Coronary artery (tissue), 2 donors: ENCODE measurements at regions not wholly inside any gene's neighbourhood (a gene's known extent, or its start where the extent isn't known, plus 50 kb on each side); places are given as distances from the start of the nearest gene placed in this dataset.

Source experiments
- DNase-seq: peaks from one replicate; pipeline ENCODE4 v3.0.0-alpha.2; 2017; ENCODE audit warnings: low spot score
- H3K27ac ChIP-seq, 2 donors: fragments of 200-600 bp; sonication (generic); one replicate each; pipeline ENCODE4 v1.5.1; 2016 to 2019
- H3K4me3 ChIP-seq: fragments of 200-600 bp; sonication (generic); 2 replicates; pipeline ENCODE4 v1.5.1; 2016; ENCODE audit warnings: mild to moderate bottlenecking, moderate library complexity
- CTCF ChIP-seq: fragments of 200-600 bp; sonication (generic); IDR thresholded peaks from one replicate; pipeline ENCODE4 v1.5.1; 2019; ENCODE audit warnings: antibody characterized with exemption

DNA sequence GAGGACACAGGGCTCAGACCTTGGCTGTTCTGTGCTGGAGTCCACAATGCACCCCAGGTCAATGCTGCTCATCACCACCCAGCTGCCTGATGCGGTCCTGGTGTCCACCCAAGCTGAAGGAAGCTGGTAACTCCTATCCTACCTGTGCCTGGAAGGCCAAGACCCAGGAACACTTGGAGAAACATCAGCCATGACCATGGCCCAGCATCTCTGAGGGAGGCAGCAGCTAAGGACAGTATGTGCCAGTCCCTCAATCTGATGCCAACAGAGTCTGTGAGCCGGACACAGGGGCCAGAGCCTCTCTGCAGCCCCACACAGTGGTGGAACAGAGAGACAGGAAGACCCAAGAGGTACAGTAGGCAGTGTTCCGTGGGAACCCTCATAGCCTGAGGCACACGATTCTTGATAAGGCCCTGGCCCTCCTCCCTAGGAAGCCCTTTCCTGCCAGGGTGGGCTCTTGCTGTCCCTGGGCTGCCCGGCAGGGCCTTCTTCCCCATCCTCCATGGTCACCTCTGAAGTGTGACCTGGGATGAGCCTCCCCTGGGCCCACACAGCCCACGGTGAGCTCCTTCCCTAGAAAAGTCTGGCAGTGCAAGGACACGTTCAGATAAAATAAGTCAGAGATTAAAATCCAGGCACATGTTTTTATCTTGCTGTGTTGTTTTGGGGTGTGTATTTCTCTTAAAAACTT is 170.7 kb downstream of the THBS2 start:
- peak; percentile 64 for DNase-seq
- Histone ChIP-seq H3K4me3 (no peak overlapping the region), H3K27ac (no peak overlapping the region)
- no peak for TF ChIP-seq CTCF

GRCh38 chr6:169082093-169082492 is 171.6 kb downstream of the THBS2 start:
- Histone ChIP-seq H3K27ac (no peak overlapping the region), H3K4me3 (no peak overlapping the region)
- peak; percentile 43 for DNase-seq
- no peak for TF ChIP-seq CTCF

DNA sequence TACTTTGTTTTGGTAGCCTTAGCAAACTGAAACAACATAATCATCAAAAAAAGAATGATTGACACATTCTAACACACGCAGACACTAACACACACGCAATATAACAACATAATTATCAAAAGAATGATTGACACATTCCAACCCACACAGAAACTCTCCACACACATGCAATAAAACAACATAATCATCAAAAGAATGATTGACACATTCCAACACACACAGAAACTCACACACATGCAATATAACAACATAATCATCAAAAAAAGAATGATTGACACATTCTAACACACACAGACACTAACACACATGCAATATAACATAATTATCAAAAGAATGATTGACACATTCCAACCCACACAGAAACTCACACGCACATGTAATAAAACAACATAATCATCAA is 172.4 kb downstream of the THBS2 start:
- Histone ChIP-seq H3K27ac (no peak overlapping the region), H3K4me3 (no peak overlapping the region)
- DNase-seq = no peak
- TF ChIP-seq CTCF = no peak

DNA sequence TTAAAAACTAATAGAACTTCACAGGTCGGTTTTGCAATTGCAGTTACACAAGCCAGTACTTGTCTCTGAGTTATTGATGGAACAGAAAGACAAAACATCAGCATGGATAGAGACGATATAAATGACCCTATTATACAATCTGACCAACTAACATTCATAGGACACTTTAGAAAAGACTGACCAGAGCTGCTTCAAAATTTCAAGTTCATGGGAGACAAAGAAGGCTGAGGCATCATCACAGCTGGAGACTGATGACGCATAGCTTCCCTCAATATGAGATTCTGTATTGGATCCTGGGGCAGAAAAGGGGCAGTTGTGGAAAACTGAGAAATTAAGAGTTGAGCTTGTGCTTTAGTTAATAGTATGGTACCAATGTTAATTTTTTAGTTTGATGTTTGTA is 174.0 kb downstream of the THBS2 start:
- no peak overlapping the region for H3K27ac ChIP-seq
- no peak for TF ChIP-seq CTCF
- no peak overlapping the region for H3K4me3 ChIP-seq
- no peak for DNase-seq

DNA sequence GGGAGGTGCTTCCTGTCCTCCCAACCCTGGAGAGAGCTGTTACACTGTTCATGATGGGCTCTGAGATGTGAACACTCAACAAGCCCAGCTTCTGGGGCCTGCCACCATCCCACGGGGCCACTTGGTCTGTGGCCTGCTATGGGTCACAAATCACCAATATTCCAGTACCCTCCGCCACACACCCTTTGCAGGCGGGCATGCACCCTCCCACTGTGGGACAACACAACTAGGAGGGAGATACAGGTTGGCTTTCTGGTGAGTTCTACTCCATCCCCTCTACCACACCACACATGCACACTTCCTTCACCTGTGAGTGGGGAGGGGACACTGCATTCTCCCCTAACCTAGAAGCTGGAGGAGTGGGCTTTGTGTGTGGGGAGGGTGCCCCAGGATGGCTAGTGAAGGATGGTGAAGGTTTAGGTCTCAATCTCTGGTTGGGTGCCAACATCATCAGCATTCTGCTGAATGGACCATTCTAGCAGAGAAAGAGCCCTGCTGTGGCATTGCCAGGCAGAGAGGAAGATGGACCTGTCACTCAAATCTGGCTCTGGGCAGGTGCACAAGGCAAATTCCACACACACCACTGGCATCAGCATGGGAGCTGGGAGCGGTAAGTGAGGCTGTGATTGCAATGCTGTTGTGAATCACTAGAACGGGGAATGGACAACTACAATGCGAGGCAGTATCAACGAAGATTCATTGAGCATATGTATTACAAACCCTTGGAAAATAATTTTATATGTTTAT is 175.1 kb downstream of the THBS2 start:
- Histone ChIP-seq H3K4me3 (no peak overlapping the region), H3K27ac (no peak overlapping the region)
- TF ChIP-seq CTCF = no peak

DNA sequence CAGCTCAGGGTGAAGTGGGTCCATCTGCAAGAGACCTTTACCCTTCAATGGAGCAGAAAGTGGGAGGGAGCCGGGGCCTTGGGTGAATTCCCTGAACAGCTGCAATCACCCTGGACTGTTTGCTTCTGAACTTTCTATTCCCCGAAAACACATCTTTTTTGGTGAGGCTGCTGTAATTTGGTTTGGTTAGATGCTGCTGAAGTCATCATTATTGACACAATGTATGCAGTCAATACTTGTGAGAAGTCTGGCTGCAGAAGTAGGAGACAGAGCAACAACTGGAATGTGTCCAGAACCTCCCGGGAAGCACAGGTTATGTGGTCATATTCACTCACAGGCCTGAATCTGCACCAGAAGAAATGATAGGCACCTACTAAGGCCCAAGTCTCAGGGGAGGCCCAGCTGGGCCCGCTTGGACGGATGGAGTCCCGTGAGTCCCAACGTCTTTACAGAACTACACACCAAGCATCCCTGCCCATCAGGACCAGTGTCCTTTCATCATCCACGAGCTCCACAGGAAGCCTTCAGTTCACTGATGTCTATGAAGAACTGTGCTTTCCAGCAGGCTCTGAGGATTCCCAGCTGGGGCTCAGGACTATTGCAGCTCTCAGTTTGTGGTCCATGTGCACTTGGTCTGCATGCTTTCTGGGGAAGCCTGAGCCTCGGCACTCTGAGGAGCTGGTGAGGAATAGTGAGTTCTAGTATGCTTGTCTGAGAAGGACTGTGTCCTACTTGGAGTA is 177.6 kb downstream of the THBS2 start:
- peak overlapping the region; percentile 53 to 85 for H3K27ac ChIP-seq
- no peak overlapping the region for H3K4me3 ChIP-seq
- TF ChIP-seq CTCF = no peak
- DNase-seq = no peak

More for the DNA sequence above, 175.1 kb downstream of the THBS2 start:
- peak; percentile 58 for DNase-seq
